Skeletal muscle tissue (tissue), 3 donors: ENCODE measurements at regions not wholly inside any gene's neighbourhood (a gene's known extent, or its start where the extent isn't known, plus 50 kb on each side); places are given as distances from the start of the nearest gene placed in this dataset.

Source experiments
- H3K27ac ChIP-seq: one replicate; pipeline ENCODE4 v1.7.0; 2013; ENCODE audit warnings: mild to moderate bottlenecking, low read depth, low read length, inconsistent platforms
- H3K27me3 ChIP-seq, 3 donors: one replicate each; pipeline ENCODE4 v1.7.0; 2013; ENCODE audit warnings: low read length in 3 of 3; ENCODE audit not compliant: control insufficient read depth in 3 of 3, insufficient read depth in 3 of 3
- H3K36me3 ChIP-seq, 3 donors: one replicate each; pipeline ENCODE4 v1.7.0; 2013; ENCODE audit warnings: low read length in 3 of 3; ENCODE audit not compliant: control insufficient read depth in 3 of 3, insufficient read depth in 3 of 3
- H3K4me1 ChIP-seq, 3 donors: one replicate each; pipeline ENCODE4 v1.7.0; 2013; ENCODE audit warnings: low read length in 3 of 3, mild to moderate bottlenecking in 3 of 3; ENCODE audit not compliant: control insufficient read depth in 3 of 3, insufficient read depth in 3 of 3
- H3K4me3 ChIP-seq, 3 donors: one replicate each; pipeline ENCODE4 v1.7.0; 2013; ENCODE audit warnings: low read length in 3 of 3
- H3K9ac ChIP-seq, 3 donors: one replicate each; pipeline ENCODE4 v1.7.0; 2013; ENCODE audit warnings: low read length in 3 of 3, mild to moderate bottlenecking in 3 of 3, moderate library complexity in 2 of 3, low read depth in 1 of 3
- H3K9me3 ChIP-seq, 3 donors: one replicate each; pipeline ENCODE4 v1.7.0; 2013; ENCODE audit warnings: low read length in 3 of 3; ENCODE audit not compliant: control insufficient read depth in 3 of 3
- donor health status: Osteomylitis.

DNA sequence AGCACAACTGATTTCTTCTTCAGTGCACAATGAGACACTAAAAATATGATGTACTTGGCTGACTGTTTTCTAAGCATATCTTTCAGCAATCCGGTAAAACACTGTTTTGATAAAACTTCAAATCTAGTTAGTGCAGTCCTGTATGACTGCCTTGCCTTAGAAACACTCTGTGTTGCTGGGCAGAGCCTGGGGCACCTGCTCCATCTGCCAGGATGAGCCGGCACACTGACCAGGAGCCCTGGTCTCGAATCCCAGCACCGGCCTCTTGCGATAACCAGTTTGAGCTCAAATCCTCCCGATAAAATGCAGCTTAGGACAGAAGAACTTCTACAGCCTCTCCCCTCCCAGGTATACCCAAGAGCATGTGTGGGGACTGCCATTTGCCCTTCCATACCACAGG is 199.5 kb downstream of the SIPA1L2 start:
- no peaks in the 10 kb centered on the region for H3K9me3 ChIP-seq
- H3K4me3 ChIP-seq = no peak overlapping the region
- H3K27ac ChIP-seq = no peak overlapping the region
- no peak overlapping the region for H3K9ac ChIP-seq
- H3K36me3 ChIP-seq = peaks cover 0 to 5% (median 0%) of the 10 kb centered on the region in 3 donors
- peaks cover 20 to 30% (median 24%) of the 10 kb centered on the region in 3 donors for H3K4me1 ChIP-seq
- H3K27me3 ChIP-seq = no peaks in the 10 kb centered on the region

DNA sequence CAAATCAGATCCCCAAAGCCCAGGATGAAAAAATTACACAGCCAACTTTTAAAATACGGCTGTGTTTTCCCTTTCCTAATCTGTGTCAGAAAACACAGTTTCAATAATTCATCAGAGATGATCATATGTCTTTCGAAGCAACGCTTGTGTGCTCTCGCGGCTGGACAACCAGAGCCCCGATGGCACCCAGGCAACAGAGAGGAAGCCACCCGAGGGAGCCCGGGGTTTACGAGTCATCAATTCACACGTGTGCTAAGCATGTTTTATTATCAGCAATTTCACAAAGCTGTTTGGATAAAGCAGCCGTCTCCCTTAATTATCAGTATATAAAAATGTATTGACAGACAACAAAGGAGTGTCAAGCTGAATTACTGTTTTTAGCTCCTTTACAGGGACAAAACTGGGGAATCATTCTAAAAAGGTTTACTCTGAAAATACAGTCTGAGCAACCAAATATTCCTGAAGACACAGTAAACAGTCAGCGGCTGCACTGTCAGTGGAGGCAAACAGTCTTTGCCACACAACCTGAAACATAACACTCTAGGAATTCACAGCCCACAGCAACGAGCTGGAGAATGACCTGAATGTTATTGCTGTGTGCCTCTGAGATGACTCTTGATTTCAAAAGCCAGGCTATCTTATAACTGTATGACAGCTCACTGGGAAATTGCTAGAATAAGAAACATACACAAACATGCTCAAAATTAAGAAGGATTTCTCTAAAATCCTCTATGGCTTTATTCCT is 201.0 kb downstream of the SIPA1L2 start:
- peak overlapping the region; percentile 37 for H3K27ac ChIP-seq
- H3K27me3 ChIP-seq = no peaks in the 10 kb centered on the region
- H3K9me3 ChIP-seq = no peaks in the 10 kb centered on the region
- H3K4me1 ChIP-seq = peaks cover 20 to 30% (median 24%) of the 10 kb centered on the region in 3 donors
- H3K36me3 ChIP-seq = peaks cover 0 to under 1% (median 0%) of the 10 kb centered on the region in 3 donors
- peak overlapping the region in 2 of 3 donors; percentile 18 to 36 for H3K4me3 ChIP-seq
- H3K9ac ChIP-seq = peak overlapping the region in 2 of 3 donors; percentile 26 to 34

DNA sequence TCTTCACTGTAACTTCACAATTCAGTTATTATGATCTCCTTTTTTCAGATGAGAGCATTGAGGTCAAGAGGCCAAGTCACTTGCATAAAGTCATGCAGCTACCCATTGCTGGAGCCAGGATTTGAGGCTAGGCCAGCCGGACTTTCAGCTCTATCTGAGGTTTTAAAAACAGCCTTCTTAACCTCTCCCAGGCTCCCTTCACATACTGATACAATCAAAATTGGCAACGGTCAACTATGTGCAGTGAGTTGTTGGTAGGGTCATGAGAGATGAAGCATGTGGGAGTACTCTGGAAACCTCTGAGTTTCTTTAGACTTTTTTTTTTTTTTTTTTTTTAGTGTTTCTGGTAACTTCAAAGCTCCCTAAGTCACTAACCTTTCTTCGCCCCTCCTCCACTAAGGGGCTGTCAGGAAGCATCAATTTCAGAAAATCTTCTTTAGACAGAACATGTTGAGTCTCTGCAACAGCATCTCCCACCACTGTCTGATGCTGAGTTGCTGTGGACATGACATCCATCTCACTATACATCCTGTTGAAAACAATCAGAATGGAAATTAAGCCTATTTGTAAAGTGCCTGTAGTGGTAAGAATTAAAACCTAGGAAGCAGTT is 201.8 kb downstream of the SIPA1L2 start:
- Histone ChIP-seq H3K4me3 (no peak overlapping the region), H3K27me3 (no peaks in the 10 kb centered on the region), H3K4me1 (peaks cover 20 to 30% (median 24%) of the 10 kb centered on the region in 3 donors), H3K36me3 (peaks cover 0 to 4% (median under 1%) of the 10 kb centered on the region in 3 donors), H3K9me3 (no peaks in the 10 kb centered on the region), H3K27ac (no peak overlapping the region), H3K9ac (no peak overlapping the region)

DNA sequence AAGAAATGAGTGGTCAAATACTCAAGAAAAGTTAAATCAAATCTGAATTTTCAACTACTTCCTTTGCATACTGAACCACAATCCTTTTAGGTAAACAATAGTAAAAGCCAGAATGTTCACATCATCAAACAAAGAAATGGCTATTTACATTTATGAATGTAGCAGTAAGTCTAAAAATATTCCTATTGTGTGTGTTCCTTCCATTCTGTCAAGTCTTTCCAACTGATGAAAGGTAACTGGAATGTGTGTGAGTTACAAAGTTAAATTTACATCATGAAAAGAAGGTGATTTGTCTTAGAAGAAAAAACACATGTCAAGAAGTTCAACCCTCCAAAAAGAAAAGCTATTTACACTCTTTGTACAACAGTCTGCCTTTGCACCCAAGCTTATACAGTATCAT is 203.1 kb downstream of the SIPA1L2 start:
- H3K27ac ChIP-seq = no peak overlapping the region
- peaks cover 0 to 6% (median 4%) of the 10 kb centered on the region in 3 donors for H3K36me3 ChIP-seq

DNA sequence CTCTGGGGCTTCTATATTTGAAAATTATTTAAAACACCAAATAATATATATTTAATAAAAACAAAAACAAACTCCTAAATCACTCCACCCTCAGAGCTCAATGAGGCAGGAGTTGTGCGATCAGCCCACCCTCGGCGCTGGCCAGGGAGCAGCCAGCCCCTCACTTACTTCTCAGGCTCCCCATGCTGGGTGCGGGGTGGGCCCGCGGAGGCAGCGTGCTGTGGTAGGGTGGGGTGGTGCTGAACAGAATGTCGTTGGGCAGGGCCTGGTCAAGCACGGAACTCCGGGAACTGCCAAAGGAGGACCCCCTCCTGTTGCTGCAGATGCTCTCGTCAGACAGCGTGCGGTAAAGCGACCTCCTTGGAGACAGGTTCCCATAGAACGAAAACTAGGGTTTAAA is 204.5 kb downstream of the SIPA1L2 start:
- Histone ChIP-seq H3K36me3 (peaks cover 0 to 6% (median 4%) of the 10 kb centered on the region in 3 donors), H3K9me3 (no peaks in the 10 kb centered on the region), H3K4me1 (peaks cover 12 to 21% (median 12%) of the 10 kb centered on the region in 3 donors), H3K27ac (no peak overlapping the region), H3K9ac (no peak overlapping the region), H3K27me3 (no peaks in the 10 kb centered on the region), H3K4me3 (no peak overlapping the region)

More for the DNA sequence above, 203.1 kb downstream of the SIPA1L2 start:
- no peak overlapping the region for H3K9ac ChIP-seq
- no peak overlapping the region for H3K4me3 ChIP-seq
- peaks cover 18 to 26% (median 20%) of the 10 kb centered on the region in 3 donors for H3K4me1 ChIP-seq
- H3K9me3 ChIP-seq = no peaks in the 10 kb centered on the region
- H3K27me3 ChIP-seq = no peaks in the 10 kb centered on the region

DNA sequence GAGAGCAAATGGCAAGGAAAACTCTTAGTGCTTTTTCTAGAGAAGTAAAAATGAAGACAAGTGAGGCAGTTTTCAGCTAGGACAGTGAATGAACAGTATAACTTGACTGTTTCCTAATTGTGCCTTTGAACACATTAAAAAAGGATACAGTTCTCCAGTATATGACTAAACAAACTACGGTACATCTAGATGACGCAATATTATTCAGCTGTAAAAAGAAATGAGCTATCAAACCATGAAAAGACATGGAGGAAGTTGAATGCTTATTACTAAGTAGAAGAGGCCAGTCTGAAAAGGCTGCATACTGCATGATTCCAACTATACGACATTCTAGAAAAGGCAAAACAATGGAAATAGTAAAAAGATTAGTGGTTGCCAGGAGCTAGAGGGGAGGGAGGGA is 206.3 kb downstream of the SIPA1L2 start:
- Histone ChIP-seq H3K36me3 (peaks cover 0 to 6% (median 4%) of the 10 kb centered on the region in 3 donors), H3K27ac (no peak overlapping the region), H3K9ac (no peak overlapping the region), H3K27me3 (no peaks in the 10 kb centered on the region), H3K4me3 (no peak overlapping the region), H3K4me1 (peaks cover 2 to 6% (median 3%) of the 10 kb centered on the region in 3 donors), H3K9me3 (no peaks in the 10 kb centered on the region)

DNA sequence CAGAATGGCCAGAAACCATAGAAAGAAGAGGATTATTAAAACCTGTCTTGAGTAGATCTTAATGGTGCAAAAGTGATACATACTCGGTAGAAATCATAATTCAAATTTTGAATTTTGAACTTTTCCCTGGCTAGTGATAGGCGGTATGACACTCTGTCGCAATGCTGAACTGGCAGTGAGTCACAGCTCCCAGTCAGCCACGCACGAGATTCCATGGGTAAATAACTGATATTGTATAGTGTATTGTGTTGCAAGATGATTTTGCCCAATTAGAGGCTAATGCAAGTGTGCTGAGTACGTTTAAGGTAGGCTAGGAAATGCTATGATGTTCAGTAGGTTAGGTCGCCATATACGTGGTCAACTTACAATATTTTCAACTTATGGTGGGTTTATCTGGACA is 207.0 kb downstream of the SIPA1L2 start:
- Histone ChIP-seq H3K27ac (no peak overlapping the region), H3K9me3 (no peaks in the 10 kb centered on the region), H3K9ac (no peak overlapping the region), H3K4me3 (no peak overlapping the region), H3K4me1 (peaks cover 0 to 1% (median 0%) of the 10 kb centered on the region in 3 donors), H3K27me3 (no peaks in the 10 kb centered on the region), H3K36me3 (peaks cover 0 to 9% (median 7%) of the 10 kb centered on the region in 3 donors)

DNA sequence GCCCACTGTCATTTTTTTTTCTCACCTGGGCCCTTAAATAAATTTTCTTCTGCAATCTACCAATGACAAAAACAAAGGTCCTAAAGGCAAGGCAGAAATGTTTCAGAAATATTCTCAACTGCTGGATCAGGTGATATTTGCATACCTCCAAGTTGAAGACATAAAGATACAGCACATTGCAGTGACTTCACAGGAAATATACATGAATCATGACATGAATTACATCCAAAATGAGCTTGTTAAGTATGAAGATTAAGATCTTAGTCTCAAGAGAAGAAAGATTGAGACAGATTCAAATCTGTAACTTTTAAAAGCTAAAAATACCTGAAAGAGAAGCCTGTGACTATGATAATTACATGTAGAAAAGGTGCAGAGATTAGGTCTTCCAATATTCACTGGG is 207.8 kb downstream of the SIPA1L2 start:
- Histone ChIP-seq H3K4me3 (no peak overlapping the region), H3K9me3 (no peaks in the 10 kb centered on the region), H3K36me3 (peaks cover 0 to 12% (median 7%) of the 10 kb centered on the region in 3 donors), H3K4me1 (no peaks in the 10 kb centered on the region), H3K27me3 (no peaks in the 10 kb centered on the region), H3K27ac (no peak overlapping the region), H3K9ac (no peak overlapping the region)

DNA sequence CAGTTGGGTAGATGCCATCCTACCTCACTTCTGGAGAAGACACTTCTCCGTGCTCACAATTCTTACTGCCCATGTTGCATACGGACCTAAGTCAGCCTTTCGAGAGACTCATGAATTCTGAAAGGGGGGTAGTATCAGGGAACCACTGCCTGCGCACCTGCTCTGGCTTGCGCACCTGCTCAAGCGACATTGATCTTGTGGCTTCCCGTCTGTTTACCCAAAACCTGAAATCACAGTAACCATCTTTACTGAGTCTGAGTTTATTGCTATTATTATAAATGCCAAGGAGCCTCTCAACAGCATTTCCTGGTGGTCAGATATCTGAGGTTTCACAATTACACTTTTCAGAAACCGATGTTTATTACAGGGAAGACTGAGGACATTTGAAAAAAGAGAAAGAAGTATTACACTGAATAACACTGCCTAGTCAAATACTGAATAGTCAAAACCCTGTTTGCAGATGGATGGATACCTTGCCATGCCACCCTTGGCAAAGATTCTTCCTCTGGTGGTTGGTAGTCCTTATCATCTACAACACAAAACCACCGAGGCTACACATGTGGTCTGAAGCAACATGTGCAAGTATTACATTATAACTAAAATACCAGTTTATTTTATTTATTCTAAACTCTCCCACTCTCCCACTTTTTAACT is 208.7 kb downstream of the SIPA1L2 start:
- Histone ChIP-seq H3K36me3 (peaks cover 0 to 12% (median 7%) of the 10 kb centered on the region in 3 donors), H3K27ac (no peak overlapping the region), H3K9me3 (no peaks in the 10 kb centered on the region), H3K4me1 (no peaks in the 10 kb centered on the region), H3K9ac (no peak overlapping the region), H3K27me3 (no peaks in the 10 kb centered on the region), H3K4me3 (no peak overlapping the region)
